ENCODE measurements at regions not wholly inside any gene's neighbourhood (a gene's known extent, or its start where the extent isn't known, plus 50 kb on each side); places are given as distances from the start of the nearest gene placed in this dataset.

GRCh38 chr5:58072300-58072965, 387.5 kb downstream of the PLK2 start:
- DNase-seq (ENCODE audit: low read depth, low spot score), result no peak

- DNase-seq (ENCODE audit: low read depth, low spot score), result peak; percentile 12
Measured at GRCh38 chr5:58071566-58071965, 388.3 kb downstream of the PLK2 start.

- no peak for DNase-seq (ENCODE audit: low read depth, low spot score)
Measured at GRCh38 chr5:58069846-58070245, 390.0 kb downstream of the PLK2 start.

- no peak for DNase-seq (ENCODE audit: low read depth, low spot score)
Measured at GRCh38 chr5:58069016-58069705, 390.7 kb downstream of the PLK2 start.

GRCh38 chr5:58066557-58066956, 393.3 kb downstream of the PLK2 start:
- no peak for DNase-seq (ENCODE audit: low read depth, low spot score)

GRCh38 chr5:58066076-58066475, 393.8 kb downstream of the PLK2 start:
- DNase-seq (ENCODE audit: low read depth, low spot score), result no peak

- no peak for DNase-seq (ENCODE audit: low read depth, low spot score)
Measured at GRCh38 chr5:58064801-58065200, 395.1 kb downstream of the PLK2 start.

GRCh38 chr5:58060996-58061395, 398.9 kb downstream of the PLK2 start:
- no peak for DNase-seq (ENCODE audit: low read depth, low spot score)

- DNase-seq (ENCODE audit: low read depth, low spot score), result no peak
Measured at GRCh38 chr5:58057324-58057723, 402.6 kb downstream of the PLK2 start.

- no peak for DNase-seq (ENCODE audit: low read depth, low spot score)
Measured at GRCh38 chr5:58056546-58056945, 403.3 kb downstream of the PLK2 start.

GRCh38 chr5:58054018-58054417, 405.9 kb downstream of the PLK2 start:
- no peak for DNase-seq (ENCODE audit: low read depth, low spot score)

- DNase-seq (ENCODE audit: low read depth, low spot score), result no peak
Measured at GRCh38 chr5:58048954-58049353, 410.9 kb downstream of the PLK2 start.

- DNase-seq (ENCODE audit: low read depth, low spot score), result no peak
Measured at GRCh38 chr5:58048185-58048925, 411.5 kb downstream of the PLK2 start.

GRCh38 chr5:58046371-58046770, 413.5 kb downstream of the PLK2 start:
- no peak for DNase-seq (ENCODE audit: low read depth, low spot score)

- DNase-seq (ENCODE audit: low read depth, low spot score), result no peak
Measured at GRCh38 chr5:58044166-58044565, 415.7 kb downstream of the PLK2 start.

- peak; percentile 8 for DNase-seq (ENCODE audit: low read depth, low spot score)
Measured at GRCh38 chr5:58043032-58043945, 416.6 kb downstream of the PLK2 start.

GRCh38 chr5:58041884-58042283, 418.0 kb downstream of the PLK2 start:
- DNase-seq (ENCODE audit: low read depth, low spot score), result no peak

GRCh38 chr5:58040846-58041245, 419.0 kb downstream of the PLK2 start:
- no peak for DNase-seq (ENCODE audit: low read depth, low spot score)

- no peak for DNase-seq (ENCODE audit: low read depth, low spot score)
Measured at GRCh38 chr5:58040044-58040443, 419.8 kb downstream of the PLK2 start.

GRCh38 chr5:58037899-58038298, 422.0 kb downstream of the PLK2 start:
- no peak for DNase-seq (ENCODE audit: low read depth, low spot score)

- DNase-seq (ENCODE audit: low read depth, low spot score), result no peak
Measured at GRCh38 chr5:58025809-58026208, 434.1 kb downstream of the PLK2 start.

- no peak for DNase-seq (ENCODE audit: low read depth, low spot score)
Measured at GRCh38 chr5:58024151-58024550, 435.7 kb downstream of the PLK2 start.

Data from ELF-1 (cell line).